Keratinocyte (primary cell): ENCODE measurements at regions not wholly inside any gene's neighbourhood (a gene's known extent, or its start where the extent isn't known, plus 50 kb on each side); places are given as distances from the start of the nearest gene placed in this dataset.

ENCODE experiments used
- CTCF ChIP-seq, 3 experiments: IDR thresholded peaks in 1 of 3; conservative IDR thresholded peaks in 1 of 3; optimal IDR thresholded peaks in 1 of 3; 2 replicates in 2 of 3; 3 replicates in 1 of 3; pipeline versions ENCODE3 to v1.5.1; 2011; ENCODE audit warnings: low read length in 3 of 3, mild to moderate bottlenecking in 3 of 3, moderate library complexity in 2 of 3, control low read depth in 1 of 3, inconsistent platforms in 1 of 3; ENCODE audit not compliant: insufficient read depth in 2 of 3; ENCODE audit errors: extremely low read depth in 1 of 3
- EZH2 ChIP-seq: IDR thresholded peaks from one replicate; pipeline ENCODE4 v1.6.1; 2012; ENCODE audit warnings: inconsistent platforms, mild to moderate bottlenecking, low read length, moderate library complexity

DNA sequence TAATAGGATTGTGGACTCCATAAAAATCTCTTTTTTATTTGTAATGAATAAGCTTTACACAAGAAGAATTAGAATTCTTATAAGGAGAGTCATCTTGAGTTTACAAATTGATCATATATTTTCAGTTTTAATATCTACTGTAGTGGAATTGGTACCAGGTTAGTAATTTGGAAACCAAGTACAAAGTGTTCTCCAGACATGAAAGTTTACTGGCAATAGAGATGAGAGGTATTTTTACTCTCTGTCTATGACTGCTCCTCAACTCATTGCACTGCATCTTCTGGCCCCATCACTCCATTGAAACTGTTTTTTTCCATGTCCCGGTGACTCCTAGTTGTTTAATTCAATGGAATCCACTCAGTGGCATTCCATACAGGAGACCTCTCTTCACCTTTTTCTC is 164.5 kb upstream of the SMIM30 start:
- TF ChIP-seq EZH2 (no peak), CTCF (optimal IDR thresholded peaks at IDR 0.05 in 1 of 3, IDR thresholded peaks at IDR 0.05 in 1 of 3, conservative IDR thresholded peaks at IDR 0.05 in 1 of 3; ENCODE audit: extremely low read depth in 1 of 3, insufficient read depth in 2 of 3, low read length in 3 of 3) (no peak)
